NCI-H82 treated with DMSO at 0.1 percent for 48 hours (cell line): ENCODE measurements at regions not wholly inside any gene's neighbourhood (a gene's known extent, or its start where the extent isn't known, plus 50 kb on each side); places are given as distances from the start of the nearest gene placed in this dataset.

Experiments used
- DNase-seq: peaks from one replicate; lab custom pipeline; 2025; ENCODE audit not compliant: unreplicated experiment; lab: John Stamatoyannopoulos, UW

- no peak for DNase-seq
Observed at GRCh38 chr2:120496759-120497158, 150.8 kb downstream of the INHBB start.

DNA sequence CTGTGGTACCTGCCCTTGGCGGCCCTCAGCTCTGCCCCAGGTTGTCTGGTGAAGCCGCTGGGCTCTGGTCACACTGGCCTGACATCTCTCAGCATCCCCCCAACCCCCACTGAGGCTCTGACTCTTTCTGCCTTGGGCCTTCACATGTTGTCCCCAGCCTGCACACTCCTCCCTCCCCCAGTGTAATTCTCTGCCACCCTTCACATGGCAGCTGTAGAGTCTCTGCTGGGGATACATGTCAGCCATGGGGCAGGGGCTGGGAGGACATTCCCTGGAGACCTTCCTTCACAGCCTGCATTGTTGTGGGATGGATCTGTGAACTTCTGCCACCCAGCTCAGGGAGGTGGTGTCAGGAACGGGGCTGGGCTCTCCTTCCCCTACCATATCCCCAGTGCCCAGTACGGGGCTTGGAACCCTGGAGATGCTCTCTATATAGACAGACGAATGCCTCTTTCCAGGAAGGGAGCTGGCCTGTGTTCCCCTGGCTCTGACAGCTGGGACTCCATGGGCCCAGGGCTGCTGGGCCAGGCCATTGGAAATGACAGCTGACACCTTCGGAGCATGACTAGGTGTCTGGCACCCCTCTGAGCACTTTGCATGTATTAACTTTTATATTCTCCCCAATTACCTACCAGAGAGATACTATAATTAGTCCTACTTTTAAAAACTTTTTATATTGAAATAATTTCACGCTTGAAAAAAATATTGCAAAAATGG, 151.5 kb downstream of the INHBB start:
- DNase-seq, result no peak

GRCh38 chr2:120498121-120498520, 152.2 kb downstream of the INHBB start:
- DNase-seq, result no peak

- no peak for DNase-seq
Observed at GRCh38 chr2:120498576-120499394, 152.8 kb downstream of the INHBB start.

GRCh38 chr2:120499784-120500495, 154.0 kb downstream of the INHBB start:
- DNase-seq, result no peak

- DNase-seq, result no peak
Observed at GRCh38 chr2:120501591-120501990, 155.7 kb downstream of the INHBB start.

GRCh38 chr2:120502357-120502756, 156.4 kb downstream of the INHBB start:
- no peak for DNase-seq

DNA sequence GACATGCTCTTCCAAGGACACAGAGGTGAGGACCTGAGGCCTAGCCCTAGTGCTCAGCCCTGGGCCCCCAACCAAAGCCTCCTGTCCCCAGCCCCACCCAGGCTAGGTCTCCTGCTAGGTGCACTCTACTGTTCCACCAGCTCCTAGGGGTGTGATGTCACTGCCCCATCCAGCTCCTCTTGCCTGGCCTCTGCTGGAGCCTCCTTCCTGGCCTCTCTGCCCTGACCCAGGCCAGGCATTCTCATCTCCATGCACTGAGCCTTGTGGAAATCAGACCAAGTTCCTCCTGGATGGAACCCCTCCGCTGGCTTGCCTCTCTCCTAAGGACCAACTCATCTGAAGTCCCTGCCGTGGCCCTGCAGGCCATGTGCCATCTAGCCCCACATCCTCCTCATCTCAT, 156.8 kb downstream of the INHBB start:
- DNase-seq, result no peak

DNA sequence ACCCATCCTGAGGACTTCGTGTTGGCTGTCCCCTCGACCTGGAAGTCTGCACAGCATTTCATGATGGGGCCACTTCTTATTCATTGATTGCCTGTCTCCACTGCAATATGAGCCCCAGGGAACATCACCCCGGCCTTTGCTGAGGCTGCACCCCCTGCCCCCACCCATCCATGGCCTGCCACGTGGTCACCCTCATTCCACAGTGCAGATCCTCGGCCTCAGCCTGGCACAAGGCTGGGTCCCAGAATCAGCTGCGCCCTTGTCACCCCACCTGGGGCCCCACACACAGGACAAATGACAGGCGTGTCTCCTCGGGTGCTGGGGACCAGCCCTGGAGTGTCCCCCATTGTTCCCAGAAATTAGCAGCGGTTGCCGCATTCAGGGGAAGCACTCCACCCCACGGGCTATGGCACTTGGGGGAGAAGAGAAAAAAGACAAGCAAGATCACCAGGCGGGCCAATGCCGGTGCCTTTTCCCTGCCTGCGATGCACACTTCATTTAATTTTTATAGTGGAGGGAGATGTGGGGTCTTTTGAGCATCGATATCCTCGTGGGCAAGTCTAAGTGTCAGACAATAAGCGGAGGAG, 157.4 kb downstream of the INHBB start:
- DNase-seq, result no peak

DNA sequence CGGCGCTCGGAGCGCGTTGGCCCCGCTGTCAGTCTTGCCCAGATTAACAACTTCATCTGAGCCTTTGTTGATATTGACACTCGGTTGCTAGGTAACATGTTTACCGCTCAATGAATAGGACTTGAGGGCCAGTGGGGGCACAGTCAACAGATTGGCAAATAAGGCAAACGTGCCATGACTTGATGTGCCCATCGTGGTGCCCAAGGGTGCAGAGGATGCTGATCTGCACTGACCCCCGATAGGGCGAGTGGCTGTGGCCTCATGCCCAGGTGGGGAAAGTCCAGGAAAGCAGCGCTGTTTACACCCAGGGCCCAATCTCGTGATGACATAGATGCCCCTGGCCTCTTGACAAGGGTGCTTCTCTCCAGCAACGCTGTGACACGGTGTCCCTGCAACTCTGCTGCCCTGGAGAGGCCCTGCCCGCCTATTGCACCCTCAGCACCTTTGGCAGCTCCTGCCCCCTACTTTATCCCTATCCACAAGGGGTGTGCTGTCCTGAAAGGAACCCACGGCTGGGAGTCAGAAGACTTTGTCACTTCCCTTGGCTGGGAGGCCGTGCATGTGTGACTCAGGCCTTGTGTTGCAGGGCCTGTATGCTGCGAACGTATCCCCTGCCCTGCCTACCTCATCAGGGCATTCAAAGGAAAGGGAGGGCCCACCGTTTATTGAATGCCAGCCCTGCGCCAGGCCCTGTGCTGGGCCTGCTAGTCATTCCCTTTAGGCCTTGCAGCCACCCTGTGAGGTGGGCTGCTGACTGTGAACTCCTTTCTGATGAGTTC, 158.0 kb downstream of the INHBB start:
- DNase-seq, result no peak

GRCh38 chr2:120504936-120505705, 159.2 kb downstream of the INHBB start:
- DNase-seq, result no peak

GRCh38 chr2:120508567-120509041, 162.7 kb downstream of the INHBB start:
- DNase-seq, result no peak

DNA sequence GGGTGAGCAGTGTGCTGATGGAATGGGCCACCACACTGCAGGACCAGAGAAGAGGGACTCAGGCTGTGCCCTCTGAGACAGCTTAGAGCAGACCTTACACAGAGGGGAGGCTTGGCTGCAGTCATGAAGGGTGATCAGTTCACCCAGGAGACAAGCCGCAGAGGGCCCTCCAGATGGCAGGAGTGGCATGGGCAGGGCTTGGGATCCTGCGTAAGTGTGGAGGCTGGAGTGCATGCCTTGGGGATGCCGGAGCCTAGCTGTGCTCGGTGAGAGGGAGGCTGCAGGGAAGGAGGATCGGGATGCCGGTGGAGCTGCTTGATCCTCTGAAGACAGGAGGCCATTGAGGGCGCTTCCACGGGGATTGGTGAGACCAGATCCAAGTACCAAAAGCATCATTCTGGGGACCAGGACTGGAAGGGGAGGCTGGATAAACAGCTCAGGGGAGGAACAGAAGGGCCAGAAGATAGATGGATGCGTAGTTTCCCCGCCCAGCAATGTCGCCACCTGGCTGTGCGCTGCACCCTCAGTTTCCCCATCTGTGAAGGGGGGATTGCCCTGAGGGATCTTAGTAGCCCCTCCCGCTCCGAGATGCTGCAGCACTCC, 163.4 kb downstream of the INHBB start:
- DNase-seq, result no peak

- no peak for DNase-seq
Observed at GRCh38 chr2:120509991-120510735, 164.2 kb downstream of the INHBB start.

DNA sequence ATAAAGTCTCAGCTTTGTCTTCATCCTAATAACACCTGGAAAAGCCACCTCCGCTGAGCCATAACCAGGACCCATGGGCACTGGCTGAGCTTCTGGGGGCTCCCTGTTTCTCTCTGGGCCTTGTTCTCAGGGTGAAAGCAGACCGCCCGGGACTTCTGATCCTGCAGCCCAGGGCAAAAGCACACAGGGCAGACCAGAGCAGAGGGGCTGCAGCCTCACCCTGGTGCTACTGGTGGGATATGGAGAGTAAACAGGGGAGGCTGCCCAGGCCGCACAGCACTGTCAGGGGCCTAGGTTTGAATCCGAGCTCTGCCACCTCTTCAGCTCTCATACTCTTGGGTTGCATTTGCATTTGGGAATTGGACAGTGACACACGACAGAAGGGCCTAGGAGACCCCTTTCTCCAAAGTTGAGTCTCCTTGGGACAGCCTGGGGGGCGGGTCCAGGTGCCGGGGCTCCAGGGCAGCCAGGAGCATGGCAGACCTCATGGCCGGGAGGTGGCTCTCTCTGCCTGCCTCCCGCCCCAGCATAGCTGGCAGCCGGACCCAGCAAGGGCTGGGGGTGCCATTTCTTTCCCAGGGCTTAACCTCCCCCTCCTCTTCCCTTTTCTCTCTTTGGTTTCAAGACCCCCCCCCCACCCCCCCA, 164.9 kb downstream of the INHBB start:
- DNase-seq, result no peak

DNA sequence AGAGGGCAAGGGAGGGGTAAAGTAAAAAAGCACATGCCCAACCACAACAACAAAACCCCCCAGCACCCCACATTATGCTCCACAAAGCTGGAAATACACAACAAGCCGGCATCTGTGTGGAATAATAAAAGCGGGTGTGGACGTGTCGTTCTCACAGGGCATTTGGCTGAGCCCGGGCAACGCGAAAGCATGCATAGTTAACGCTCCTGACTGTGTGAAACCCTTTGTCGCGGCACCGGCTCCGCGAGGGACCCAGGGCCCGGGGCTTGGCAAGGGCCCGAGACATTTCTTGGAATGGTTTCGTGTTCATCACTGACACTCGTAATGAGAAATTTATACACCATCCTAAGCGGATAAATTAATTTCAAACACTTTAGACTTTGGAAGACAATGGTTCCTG, 165.6 kb downstream of the INHBB start:
- no peak for DNase-seq

DNA sequence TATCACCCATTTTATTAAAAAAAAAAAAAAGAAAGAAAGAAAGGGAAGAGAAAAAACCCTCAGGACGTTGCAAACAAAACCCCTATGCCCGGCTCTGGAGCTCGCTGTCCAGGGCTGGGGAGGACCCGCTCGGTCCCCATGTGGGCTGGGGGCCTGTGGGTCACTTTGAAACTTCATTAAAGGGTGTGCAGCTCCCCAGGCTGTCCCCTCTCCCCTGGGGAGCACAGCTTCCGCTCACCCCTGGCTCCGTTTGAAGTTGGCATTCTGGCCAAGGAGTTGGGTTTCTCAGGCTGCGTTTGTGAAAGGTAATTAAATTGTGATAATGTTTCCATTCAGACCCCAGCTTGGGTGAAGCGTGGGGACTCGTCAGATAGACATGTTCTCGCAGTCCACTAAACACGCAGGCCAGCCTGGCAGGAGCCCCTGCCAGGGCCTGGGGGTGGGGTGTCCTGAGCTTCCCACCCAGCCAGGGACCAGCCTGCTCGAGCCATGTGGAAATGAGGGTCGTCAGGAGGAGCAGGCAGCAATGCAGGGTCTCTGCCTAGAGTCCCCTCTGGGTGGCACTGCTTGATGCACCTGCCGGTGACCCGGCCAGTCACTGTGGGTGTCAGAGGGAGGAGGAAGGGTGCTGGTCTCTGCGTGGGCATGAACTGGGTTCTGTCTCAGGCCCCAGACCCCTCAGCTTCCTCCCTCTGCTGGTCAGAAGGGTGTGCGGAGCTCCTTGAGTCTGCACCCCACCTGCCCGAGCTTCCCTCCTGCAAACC, 166.2 kb downstream of the INHBB start:
- DNase-seq, result no peak
